ENCODE measurements at regions not wholly inside any gene's neighbourhood (a gene's known extent, or its start where the extent isn't known, plus 50 kb on each side); places are given as distances from the start of the nearest gene placed in this dataset.

GRCh38 chr10:130425881-130426435 is 289.8 kb downstream of the GLRX3 start:
- no peak overlapping the region for H3K27ac ChIP-seq
- no peaks in the 10 kb centered on the region for H3K4me1 ChIP-seq (ENCODE audit: insufficient read depth)
- H3K36me3 ChIP-seq, result no peaks in the 10 kb centered on the region
- 85 to 87% (median 86%) methylated on average over 10 of the region's 10 CpGs for WGBS, 3 donors
- no peak overlapping the region for H3K4me3 ChIP-seq
- no peaks in the 10 kb centered on the region for H3K9me3 ChIP-seq
- no peaks in the 10 kb centered on the region for H3K27me3 ChIP-seq
- no peak for DNase-seq
- intact Hi-C loops (cut with DNase I), result no loop called here
- no peak for TF ChIP-seq CTCF (IDR thresholded peaks at IDR 0.05)
- no peak for TF ChIP-seq EP300 (IDR thresholded peaks at IDR 0.05)
- TF ChIP-seq POLR2A (IDR thresholded peaks at IDR 0.05), result no peak

GRCh38 chr10:130427216-130427722 is 291.1 kb downstream of the GLRX3 start:
- no peaks in the 10 kb centered on the region for H3K9me3 ChIP-seq
- no peak overlapping the region for H3K4me3 ChIP-seq
- WGBS, 3 donors, result 85 to 89% (median 88%) methylated on average over 4 of the region's 4 CpGs
- no peaks in the 10 kb centered on the region for H3K27me3 ChIP-seq
- H3K27ac ChIP-seq, result no peak overlapping the region
- DNase-seq, result no peak
- no peaks in the 10 kb centered on the region for H3K36me3 ChIP-seq
- intact Hi-C loops (cut with DNase I), result no loop called here
- H3K4me1 ChIP-seq (ENCODE audit: insufficient read depth), result no peaks in the 10 kb centered on the region
- no peak for TF ChIP-seq POLR2A (IDR thresholded peaks at IDR 0.05)

- 22 to 30% (median 27%) methylated on average over 6 of the region's 6 CpGs for WGBS, 3 donors
- no peak for TF ChIP-seq CTCF (IDR thresholded peaks at IDR 0.05)
- TF ChIP-seq POLR2A (IDR thresholded peaks at IDR 0.05), result no peak
- no peak for TF ChIP-seq EP300 (IDR thresholded peaks at IDR 0.05)
- intact Hi-C loops (cut with DNase I), result no loop called here
- H3K9me3 ChIP-seq, result no peaks in the 10 kb centered on the region
- no peak overlapping the region for H3K27ac ChIP-seq
- H3K4me1 ChIP-seq (ENCODE audit: insufficient read depth), result no peaks in the 10 kb centered on the region
- no peaks in the 10 kb centered on the region for H3K27me3 ChIP-seq
- no peaks in the 10 kb centered on the region for H3K36me3 ChIP-seq
- no peak overlapping the region for H3K4me3 ChIP-seq
- DNase-seq, result no peak
Observed at GRCh38 chr10:130428936-130429335, 292.7 kb downstream of the GLRX3 start.

GRCh38 chr10:130429809-130430208 is 293.6 kb downstream of the GLRX3 start:
- Histone ChIP-seq H3K27me3 (no peaks in the 10 kb centered on the region), H3K4me1 (ENCODE audit: insufficient read depth) (no peaks in the 10 kb centered on the region), H3K9me3 (no peaks in the 10 kb centered on the region), H3K36me3 (no peaks in the 10 kb centered on the region), H3K27ac (no peak overlapping the region), H3K4me3 (no peak overlapping the region)
- intact Hi-C loops (cut with DNase I), result no loop called here
- WGBS, 3 donors, result 64 to 75% (median 72%) methylated on average over 4 of the region's 4 CpGs
- no peak for TF ChIP-seq EP300 (IDR thresholded peaks at IDR 0.05)
- TF ChIP-seq POLR2A (IDR thresholded peaks at IDR 0.05), result no peak
- no peak for TF ChIP-seq CTCF (IDR thresholded peaks at IDR 0.05)
- no peak for DNase-seq

- Histone ChIP-seq H3K36me3 (no peaks in the 10 kb centered on the region), H3K27ac (no peak overlapping the region), H3K9me3 (no peaks in the 10 kb centered on the region), H3K4me3 (no peak overlapping the region), H3K27me3 (no peaks in the 10 kb centered on the region), H3K4me1 (ENCODE audit: insufficient read depth) (no peaks in the 10 kb centered on the region)
- 76 to 85% (median 85%) methylated on average over 4 of the region's 4 CpGs for WGBS, 3 donors
- no peak for DNase-seq
- intact Hi-C loops (cut with DNase I), result no loop called here
- TF ChIP-seq CTCF (IDR thresholded peaks at IDR 0.05), result no peak
- no peak for TF ChIP-seq EP300 (IDR thresholded peaks at IDR 0.05)
- no peak for TF ChIP-seq POLR2A (IDR thresholded peaks at IDR 0.05)
Observed at GRCh38 chr10:130430291-130430690, 294.1 kb downstream of the GLRX3 start.

Data from ovary (tissue), 7 donors.